ENCODE measurements at regions not wholly inside any gene's neighbourhood (a gene's known extent, or its start where the extent isn't known, plus 50 kb on each side); places are given as distances from the start of the nearest gene placed in this dataset.

- no peak overlapping the region for H3K4me2 ChIP-seq
- H3K9me2 ChIP-seq (ENCODE audit: insufficient read depth), result no peaks in the 10 kb centered on the region
- no peak overlapping the region for H3K27ac Mint-ChIP-seq
- ATAC-seq, result no peak
- no peaks in the 10 kb centered on the region for H3K4me1 Mint-ChIP-seq
- H3K79me2 ChIP-seq (replicated peaks; ENCODE audit: insufficient read depth), result no peaks in the 10 kb centered on the region
- H3K36me3 ChIP-seq (ENCODE audit: insufficient read depth), result no peaks in the 10 kb centered on the region
- H3F3A ChIP-seq (replicated peaks; ENCODE audit: low read depth), result no peaks in the 10 kb centered on the region
- no peak overlapping the region for H3K27ac ChIP-seq (ENCODE audit: low read depth)
- H2AFZ ChIP-seq, result no peak overlapping the region
- no peak overlapping the region for H3K4me3 ChIP-seq
- H3K27me3 ChIP-seq (ENCODE audit: insufficient read depth), result no peaks in the 10 kb centered on the region
- H4K20me1 ChIP-seq (replicated peaks; ENCODE audit: insufficient read depth), result no peaks in the 10 kb centered on the region
- peaks cover 96% of the 10 kb centered on the region for H3K9me3 Mint-ChIP-seq
- peaks cover 6% of the 10 kb centered on the region for H3K27me3 Mint-ChIP-seq (ENCODE audit: insufficient read depth, low read depth, poor library complexity)
- TF ChIP-seq EZH2 (IDR thresholded peaks at IDR 0.05; ENCODE audit: low read depth, unreplicated experiment) (no peak), CREB1 (CRISPR knock-in tag; IDR thresholded peaks at IDR 0.05; ENCODE audit: low read depth) (no peak)
- no peaks in the 10 kb centered on the region for H3K4me1 ChIP-seq (ENCODE audit: insufficient read depth)
- peaks cover 69% of the 10 kb centered on the region for H3K36me3 Mint-ChIP-seq (ENCODE audit: low read depth)
- no peak for DNase-seq (ENCODE audit: low spot score)
- no peak overlapping the region for H3K4me3 Mint-ChIP-seq
Observed at GRCh38 chr7:68166525-68166924, 1169.9 kb downstream of the TYW1 start.

- Histone ChIP-seq H3K36me3 (ENCODE audit: insufficient read depth) (no peaks in the 10 kb centered on the region; the same call in 1 of the 2 replicates), H3K9me2 (ENCODE audit: insufficient read depth) (no peaks in the 10 kb centered on the region), H4K20me1 (replicated peaks; ENCODE audit: insufficient read depth) (no peaks in the 10 kb centered on the region), H3F3A (replicated peaks; ENCODE audit: low read depth) (no peaks in the 10 kb centered on the region), H3K27me3 (ENCODE audit: insufficient read depth) (no peaks in the 10 kb centered on the region), H3K27ac (ENCODE audit: low read depth) (no peak overlapping the region), H3K4me1 (ENCODE audit: insufficient read depth) (no peaks in the 10 kb centered on the region), H3K4me3 (no peak overlapping the region), H3K4me2 (no peak overlapping the region), H2AFZ (no peak overlapping the region), H3K79me2 (replicated peaks; ENCODE audit: insufficient read depth) (no peaks in the 10 kb centered on the region)
- no peaks in the 10 kb centered on the region for H3K4me1 Mint-ChIP-seq
- peaks cover 96% of the 10 kb centered on the region for H3K9me3 Mint-ChIP-seq
- no peak overlapping the region for H3K27ac Mint-ChIP-seq
- H3K27me3 Mint-ChIP-seq (ENCODE audit: insufficient read depth, low read depth, poor library complexity), result no peaks in the 10 kb centered on the region
- no peak for DNase-seq (ENCODE audit: low spot score)
- ATAC-seq, result no peak
- TF ChIP-seq CREB1 (CRISPR knock-in tag; IDR thresholded peaks at IDR 0.05; ENCODE audit: low read depth), result no peak
- no peak for TF ChIP-seq CTCF (conservative IDR thresholded peaks at IDR 0.05; ENCODE audit: low read depth in 2 of 2)
- TF ChIP-seq ZNF114 (CRISPR knock-in tag; IDR thresholded peaks at IDR 0.05), result no peak
- no peak for TF ChIP-seq NANOG (IDR thresholded peaks at IDR 0.05; ENCODE audit: borderline replicate concordance)
- TF ChIP-seq ZNF462 (CRISPR knock-in tag; IDR thresholded peaks at IDR 0.05), result no peak
- H3K36me3 Mint-ChIP-seq (ENCODE audit: low read depth), result peaks cover 58% of the 10 kb centered on the region
- no peak overlapping the region for H3K4me3 Mint-ChIP-seq
Observed at GRCh38 chr7:68173513-68173912, 1176.9 kb downstream of the TYW1 start.
